ENCODE measurements at regions not wholly inside any gene's neighbourhood (a gene's known extent, or its start where the extent isn't known, plus 50 kb on each side); places are given as distances from the start of the nearest gene placed in this dataset.

DNA sequence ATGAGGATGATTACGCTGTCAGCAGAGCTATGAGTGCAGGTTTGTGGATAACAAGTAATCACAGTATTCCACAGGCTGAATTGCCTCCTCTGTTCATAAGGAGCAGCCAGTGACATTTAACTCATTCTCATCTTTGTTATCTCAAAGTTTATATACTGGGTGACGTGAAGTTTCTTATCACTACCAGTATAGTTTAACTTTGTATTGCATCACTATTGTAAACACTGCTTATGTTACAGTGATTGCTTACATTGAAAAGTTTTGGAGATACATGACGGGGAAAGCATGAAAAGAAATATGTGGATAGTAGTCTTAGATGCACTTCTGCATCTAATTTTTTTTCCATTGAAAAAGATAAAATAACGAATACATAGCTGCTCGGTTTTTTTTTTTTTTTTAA lies 429.7 kb downstream of the VGLL3 start:
- Mint-ChIP-seq H3K36me3 (no peaks in the 10 kb centered on the region), H3K4me3 (no peak overlapping the region), H3K27me3 (no peaks in the 10 kb centered on the region), H3K9me3 (peaks cover 0 to 4% (median 0%) of the 10 kb centered on the region in 9 donors), H3K27ac (no peak overlapping the region), H3K4me1 (no peaks in the 10 kb centered on the region)
- no peak for DNase-seq
- ATAC-seq, result no peak
- POLR2A ChIA-PET, result no interaction called here

- H3K9me3 Mint-ChIP-seq, result peaks cover 0 to 4% (median 0%) of the 10 kb centered on the region in 9 donors
- no peak overlapping the region for H3K27ac Mint-ChIP-seq
- no peaks in the 10 kb centered on the region for H3K4me1 Mint-ChIP-seq
- H3K27me3 Mint-ChIP-seq, result no peaks in the 10 kb centered on the region
- DNase-seq (no peak), ATAC-seq (no peak)
- POLR2A ChIA-PET, result no interaction called here
- H3K36me3 Mint-ChIP-seq, result no peaks in the 10 kb centered on the region
- H3K4me3 Mint-ChIP-seq, result no peak overlapping the region
These were observed 436.6 kb downstream of the VGLL3 start for GRCh38 chr3:86554383-86554782.

DNA sequence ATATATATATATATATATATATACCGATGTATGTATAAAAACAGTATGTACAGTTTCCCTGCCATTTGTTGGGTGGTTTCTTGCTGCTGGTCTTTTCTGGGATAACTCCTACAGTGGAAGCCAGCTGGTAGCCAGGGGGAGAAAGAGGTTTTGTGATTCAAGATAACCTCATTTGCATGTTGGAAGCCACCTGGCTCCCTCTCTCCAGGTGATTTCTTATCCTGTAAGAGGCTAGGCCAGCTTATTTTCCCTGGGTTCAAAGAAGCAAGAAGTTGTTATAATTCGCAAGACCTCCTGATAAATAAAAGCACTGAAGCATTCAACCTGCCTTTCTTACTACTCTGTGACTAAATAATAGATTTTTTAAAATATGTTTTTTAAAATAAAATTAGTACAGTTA lies 443.3 kb downstream of the VGLL3 start:
- DNase-seq, result no peak
- Mint-ChIP-seq H3K9me3 (peaks cover 0 to 7% (median 2%) of the 10 kb centered on the region in 9 donors), H3K4me3 (no peak overlapping the region), H3K27ac (no peak overlapping the region), H3K36me3 (no peaks in the 10 kb centered on the region), H3K27me3 (no peaks in the 10 kb centered on the region), H3K4me1 (no peaks in the 10 kb centered on the region)
- no peak for ATAC-seq
- POLR2A ChIA-PET, result no interaction called here

DNA sequence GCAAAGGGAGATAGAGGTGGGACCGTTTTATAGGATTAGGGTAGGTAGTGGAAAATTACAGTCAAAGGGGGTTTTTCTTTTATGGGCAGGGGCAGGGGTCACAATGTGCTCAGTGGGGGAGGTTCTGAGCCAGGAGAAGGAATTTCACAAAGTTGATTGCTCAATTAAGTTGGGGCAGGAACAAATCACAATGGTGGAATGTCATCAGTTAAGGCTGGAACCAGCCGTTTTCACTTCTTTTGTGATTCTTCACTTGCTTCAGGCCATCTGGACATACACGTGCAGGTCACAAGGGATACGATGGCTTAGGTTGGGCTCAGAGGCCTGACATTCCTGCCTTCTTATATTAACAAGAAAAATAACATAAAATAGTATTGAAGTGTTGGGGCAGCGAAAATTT lies 453.8 kb downstream of the VGLL3 start:
- Mint-ChIP-seq H3K27me3 (no peaks in the 10 kb centered on the region), H3K4me1 (no peaks in the 10 kb centered on the region), H3K27ac (no peak overlapping the region), H3K36me3 (no peaks in the 10 kb centered on the region), H3K4me3 (no peak overlapping the region), H3K9me3 (peaks cover 0 to 19% (median 7%) of the 10 kb centered on the region in 9 donors)
- no peak for DNase-seq
- ATAC-seq, result no peak
- POLR2A ChIA-PET, result no interaction called here

DNA sequence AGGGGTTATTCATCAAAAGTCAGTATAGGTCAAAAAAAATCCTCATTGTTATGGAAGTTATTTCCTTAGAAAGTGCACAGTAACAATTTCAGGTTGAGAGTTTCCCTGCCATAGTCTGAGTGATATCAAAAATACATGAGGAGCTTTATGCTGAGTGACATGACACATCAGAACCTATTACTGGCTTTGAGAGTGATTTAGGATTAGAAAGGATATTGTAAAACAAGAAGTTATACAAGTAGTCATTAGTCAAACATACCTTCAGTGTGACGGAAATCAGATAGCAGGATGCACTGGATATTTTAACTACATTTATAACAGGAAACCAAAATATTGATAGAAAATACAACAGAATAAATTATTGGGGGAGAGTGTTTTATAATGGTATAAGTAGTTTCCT lies 471.1 kb downstream of the VGLL3 start:
- no peak for DNase-seq
- no peaks in the 10 kb centered on the region for H3K36me3 Mint-ChIP-seq
- no peaks in the 10 kb centered on the region for H3K4me1 Mint-ChIP-seq
- H3K9me3 Mint-ChIP-seq, result peaks cover 0 to 6% (median 0%) of the 10 kb centered on the region in 9 donors
- H3K27ac Mint-ChIP-seq, result no peak overlapping the region
- POLR2A ChIA-PET, result no interaction called here
- no peak for ATAC-seq
- H3K27me3 Mint-ChIP-seq, result no peaks in the 10 kb centered on the region
- H3K4me3 Mint-ChIP-seq, result no peak overlapping the region

DNA sequence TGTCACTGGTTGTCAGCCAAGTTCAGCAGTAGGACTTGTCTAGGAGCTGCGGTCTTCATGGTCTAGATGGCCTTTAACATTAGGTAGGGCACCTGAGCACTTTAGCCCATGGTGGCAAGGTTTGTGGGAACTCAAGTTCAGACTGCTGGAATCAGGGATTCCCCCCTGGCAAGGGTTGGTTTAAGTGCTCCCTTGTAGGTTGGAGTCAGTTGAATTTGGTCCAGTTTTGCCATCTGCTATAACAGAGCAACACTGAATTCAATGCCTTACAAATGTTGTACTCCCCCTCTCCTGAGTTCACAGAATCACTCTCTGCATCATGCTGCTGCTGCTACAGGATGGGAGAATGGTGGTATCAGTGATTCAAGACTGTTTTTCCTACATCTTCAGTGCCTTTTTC lies 509.3 kb downstream of the VGLL3 start:
- H3K27ac Mint-ChIP-seq, result no peak overlapping the region
- no peaks in the 10 kb centered on the region for H3K27me3 Mint-ChIP-seq
- H3K36me3 Mint-ChIP-seq, result peaks cover 0 to 4% (median 0%) of the 10 kb centered on the region in 3 donors
- DNase-seq (no peak), ATAC-seq (no peak)
- no peaks in the 10 kb centered on the region for H3K4me1 Mint-ChIP-seq
- peaks cover 0 to 39% (median 15%) of the 10 kb centered on the region in 9 donors for H3K9me3 Mint-ChIP-seq
- H3K4me3 Mint-ChIP-seq, result no peak overlapping the region
- POLR2A ChIA-PET, result no interaction called here

DNA sequence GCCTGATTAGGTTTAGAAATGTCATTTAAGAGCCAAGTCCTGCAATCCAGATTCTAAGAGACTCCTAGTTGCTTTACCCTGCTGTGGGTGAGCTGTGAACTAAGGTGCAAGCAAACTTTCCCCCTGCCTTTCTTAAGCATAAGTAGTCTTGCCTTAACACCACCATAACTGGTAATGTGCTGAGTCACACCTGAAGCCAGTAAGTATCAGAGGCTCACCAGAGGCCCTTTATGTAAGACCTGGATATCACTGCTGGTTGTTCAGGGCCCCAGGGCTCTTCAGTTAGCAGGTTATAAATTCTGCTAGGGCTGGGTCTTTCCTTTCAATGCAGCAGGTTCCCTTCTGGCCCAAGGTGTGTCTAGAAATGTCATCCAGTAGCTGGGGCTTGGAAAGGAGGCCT lies 509.9 kb downstream of the VGLL3 start:
- H3K9me3 Mint-ChIP-seq, result peaks cover 0 to 43% (median 15%) of the 10 kb centered on the region in 9 donors
- POLR2A ChIA-PET, result no interaction called here
- H3K27ac Mint-ChIP-seq, result no peak overlapping the region
- DNase-seq (no peak), ATAC-seq (no peak)
- peaks cover 0 to 4% (median 0%) of the 10 kb centered on the region in 3 donors for H3K36me3 Mint-ChIP-seq
- no peak overlapping the region for H3K4me3 Mint-ChIP-seq
- H3K27me3 Mint-ChIP-seq, result no peaks in the 10 kb centered on the region
- no peaks in the 10 kb centered on the region for H3K4me1 Mint-ChIP-seq

- Mint-ChIP-seq H3K27ac (no peak overlapping the region), H3K36me3 (no peaks in the 10 kb centered on the region), H3K4me1 (no peaks in the 10 kb centered on the region), H3K4me3 (no peak overlapping the region), H3K9me3 (peaks cover 0 to 6% (median 0%) of the 10 kb centered on the region in 9 donors), H3K27me3 (no peaks in the 10 kb centered on the region)
- no peak for DNase-seq
- ATAC-seq, result no peak
- POLR2A ChIA-PET, result no interaction called here
These were observed 526.8 kb downstream of the VGLL3 start for GRCh38 chr3:86464180-86464579.

GRCh38 chr3:86451749-86452148 lies 539.2 kb downstream of the VGLL3 start:
- no peaks in the 10 kb centered on the region for H3K4me1 Mint-ChIP-seq
- H3K27me3 Mint-ChIP-seq, result no peaks in the 10 kb centered on the region
- POLR2A ChIA-PET, result no interaction called here
- no peaks in the 10 kb centered on the region for H3K36me3 Mint-ChIP-seq
- no peak overlapping the region for H3K4me3 Mint-ChIP-seq
- no peak overlapping the region for H3K27ac Mint-ChIP-seq
- H3K9me3 Mint-ChIP-seq, result peaks cover 0 to 9% (median 4%) of the 10 kb centered on the region in 9 donors
- DNase-seq (no peak), ATAC-seq (no peak)

DNA sequence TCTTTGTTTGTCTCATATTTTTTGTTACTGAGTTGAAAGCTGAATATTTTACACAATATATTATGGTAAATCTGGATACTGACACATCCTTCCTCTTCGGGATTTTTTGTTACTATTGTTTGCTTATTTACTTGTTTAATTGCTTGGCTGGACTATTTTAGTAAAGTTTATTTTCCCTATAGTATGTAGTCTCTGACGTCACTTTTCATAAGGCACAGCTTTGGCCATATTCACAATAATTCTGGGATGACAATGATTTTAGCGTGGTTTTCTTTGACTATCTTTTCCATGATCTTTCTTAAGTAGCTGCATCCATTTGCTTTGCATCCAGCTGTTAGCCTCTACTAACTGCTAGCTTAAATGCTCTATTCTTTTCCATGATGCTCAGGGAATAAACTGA lies 552.4 kb downstream of the VGLL3 start:
- H3K4me1 Mint-ChIP-seq, result no peaks in the 10 kb centered on the region
- no peak overlapping the region for H3K4me3 Mint-ChIP-seq
- ATAC-seq (no peak), DNase-seq (no peak)
- no peaks in the 10 kb centered on the region for H3K27me3 Mint-ChIP-seq
- POLR2A ChIA-PET, result no interaction called here
- H3K9me3 Mint-ChIP-seq, result peaks cover 0 to 15% (median 4%) of the 10 kb centered on the region in 9 donors
- no peaks in the 10 kb centered on the region for H3K36me3 Mint-ChIP-seq
- no peak overlapping the region for H3K27ac Mint-ChIP-seq

GRCh38 chr3:86427343-86427742 lies 563.6 kb downstream of the VGLL3 start:
- Mint-ChIP-seq H3K36me3 (no peaks in the 10 kb centered on the region), H3K4me3 (no peak overlapping the region), H3K4me1 (no peaks in the 10 kb centered on the region), H3K27me3 (no peaks in the 10 kb centered on the region), H3K9me3 (peaks cover 0 to 22% (median 9%) of the 10 kb centered on the region in 9 donors), H3K27ac (no peak overlapping the region)
- POLR2A ChIA-PET, result no interaction called here
- ATAC-seq, result no peak
- no peak for DNase-seq

DNA sequence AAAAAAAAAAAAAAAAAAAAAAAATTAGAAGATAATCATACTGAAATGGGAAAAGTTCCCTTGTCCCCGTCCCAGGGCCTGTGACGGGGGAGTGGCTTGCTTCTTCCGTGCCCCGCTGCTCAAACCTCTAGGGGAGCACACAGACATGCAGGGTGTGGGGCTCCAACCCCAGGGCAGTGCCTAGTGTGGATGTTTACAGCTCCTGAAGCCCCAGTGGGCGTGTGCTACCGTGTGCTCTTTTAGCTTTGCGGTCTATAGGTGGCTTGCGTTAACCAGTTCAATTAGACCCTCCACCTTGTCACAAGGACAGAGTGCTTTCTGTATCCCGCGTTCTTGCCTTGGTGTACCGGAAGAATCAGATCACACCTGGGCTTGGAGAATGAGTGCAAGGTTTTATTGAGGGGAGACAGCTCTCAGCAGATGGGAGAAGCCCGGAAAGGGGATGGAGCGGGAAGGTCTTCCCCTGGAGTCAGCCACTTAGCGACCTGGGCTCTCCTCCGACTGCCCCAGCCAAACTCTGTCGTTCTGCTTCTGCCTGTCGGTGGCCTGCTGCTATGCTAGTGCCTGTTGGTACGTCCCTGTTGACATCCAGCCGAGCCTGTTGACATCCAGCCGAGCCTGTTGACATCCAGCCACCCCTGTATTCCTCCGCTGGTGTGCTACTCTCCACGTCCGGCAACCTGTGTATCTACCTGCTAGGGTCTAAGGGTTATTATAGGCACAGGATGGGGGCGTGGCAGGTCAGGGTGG lies 569.8 kb downstream of the VGLL3 start:
- no peak for DNase-seq
- no peak for ATAC-seq
- Mint-ChIP-seq H3K4me3 (no peak overlapping the region), H3K27me3 (no peaks in the 10 kb centered on the region), H3K36me3 (no peaks in the 10 kb centered on the region), H3K4me1 (no peaks in the 10 kb centered on the region), H3K9me3 (peaks cover 0 to 29% (median 7%) of the 10 kb centered on the region in 9 donors), H3K27ac (no peak overlapping the region)
- POLR2A ChIA-PET, result no interaction called here

DNA sequence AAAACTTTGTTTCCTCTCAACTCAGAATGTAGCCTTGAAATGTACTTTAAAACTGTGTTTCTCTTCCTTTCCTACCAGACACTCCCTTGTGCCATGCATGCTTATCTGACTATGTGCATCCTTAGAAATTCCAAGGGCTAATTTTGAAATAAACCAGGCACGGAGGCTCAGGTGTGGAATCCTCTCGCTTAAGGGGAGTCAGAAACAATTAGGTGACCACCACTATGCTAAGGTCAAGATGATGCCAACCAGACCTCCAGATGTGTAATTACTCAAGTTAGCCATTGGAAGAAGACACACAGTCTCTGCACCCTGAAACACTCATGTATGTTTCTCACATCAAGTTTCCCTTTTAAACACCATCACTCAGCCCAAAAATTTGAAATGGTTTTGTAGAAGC lies 572.1 kb downstream of the VGLL3 start:
- Mint-ChIP-seq H3K9me3 (peaks cover 0 to 16% (median 3%) of the 10 kb centered on the region in 9 donors), H3K27me3 (no peaks in the 10 kb centered on the region), H3K4me3 (no peak overlapping the region), H3K27ac (no peak overlapping the region), H3K36me3 (no peaks in the 10 kb centered on the region), H3K4me1 (no peaks in the 10 kb centered on the region)
- ATAC-seq (no peak), DNase-seq (no peak)
- POLR2A ChIA-PET, result no interaction called here

DNA sequence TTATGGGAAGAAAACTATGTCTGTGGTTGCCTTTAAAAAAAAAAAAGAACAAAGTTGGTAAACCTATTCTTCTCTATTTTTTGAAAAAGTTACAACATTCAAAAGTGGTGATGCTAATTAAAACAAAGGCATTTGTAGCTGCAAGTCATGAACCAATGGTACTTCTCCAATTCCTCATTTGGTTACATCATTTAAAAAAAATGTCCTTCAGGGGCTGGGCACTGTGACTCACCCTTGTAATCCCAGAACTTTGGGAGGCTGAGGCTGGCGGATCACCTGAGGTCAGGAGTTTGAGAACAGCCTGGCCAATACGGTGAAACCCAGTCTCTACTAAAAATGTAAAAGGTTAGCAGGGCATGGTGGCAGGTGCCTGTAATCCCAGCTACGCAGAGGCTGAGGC lies 574.6 kb downstream of the VGLL3 start:
- no peak overlapping the region for H3K27ac Mint-ChIP-seq
- POLR2A ChIA-PET, result no interaction called here
- ATAC-seq (no peak), DNase-seq (no peak)
- H3K9me3 Mint-ChIP-seq, result peaks cover 0 to 11% (median 3%) of the 10 kb centered on the region in 9 donors
- no peaks in the 10 kb centered on the region for H3K4me1 Mint-ChIP-seq
- no peak overlapping the region for H3K4me3 Mint-ChIP-seq
- H3K36me3 Mint-ChIP-seq, result no peaks in the 10 kb centered on the region
- no peaks in the 10 kb centered on the region for H3K27me3 Mint-ChIP-seq
